GM13977 (cell line): ENCODE measurements at regions not wholly inside any gene's neighbourhood (a gene's known extent, or its start where the extent isn't known, plus 50 kb on each side); places are given as distances from the start of the nearest gene placed in this dataset.
"Not testable (repeated sequence)": the region's sequence is repeated elsewhere in the genome, so short reads cannot be mapped to it uniquely, and the experiment has no call there.

Experiments
- DNase-seq: peaks from one replicate; pipeline ENCODE4 v3.0.0; 2012; ENCODE audit warnings: low spot score
- in situ Hi-C: fragments of 300-500 bp; cut with MboI; formaldehyde crosslinking; loops from one replicate; pipeline ENCODE4 v1.12.0; 2022; ENCODE audit warnings: low sequenced_read_pairs, low pct_unique_long_range_greater_than_20kb, mixed read lengths, inconsistent platforms; ENCODE audit not compliant: unreplicated experiment
- TF ChIP-seq, protein P1 (sequence below): IDR thresholded peaks from 2 replicates; pipeline ENCODE4 v1.5.1; 2012; ENCODE audit warnings: mild to moderate bottlenecking, control low read depth; ENCODE audit not compliant: insufficient read depth; ENCODE audit errors: extremely low read depth, missing control alignments

DNA sequence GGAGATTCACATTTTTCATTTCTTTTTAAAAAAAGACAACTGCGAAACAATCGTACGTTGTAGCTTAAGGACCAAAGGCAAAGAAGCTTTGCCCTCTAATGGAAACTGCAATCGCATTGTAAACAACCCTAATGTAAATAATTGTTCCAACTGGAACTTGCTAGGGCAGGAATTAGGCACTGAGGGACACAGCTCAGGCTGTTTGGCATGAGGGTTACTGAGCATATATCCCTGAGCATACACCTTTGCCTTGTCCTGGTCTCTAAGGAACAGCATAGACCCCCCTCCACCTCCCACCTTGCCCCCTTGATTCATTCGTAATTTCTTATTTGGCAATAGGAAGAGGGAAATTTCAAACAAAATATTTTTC, 396.4 kb downstream of the LNPK start:
- TF ChIP-seq, protein P1, sequence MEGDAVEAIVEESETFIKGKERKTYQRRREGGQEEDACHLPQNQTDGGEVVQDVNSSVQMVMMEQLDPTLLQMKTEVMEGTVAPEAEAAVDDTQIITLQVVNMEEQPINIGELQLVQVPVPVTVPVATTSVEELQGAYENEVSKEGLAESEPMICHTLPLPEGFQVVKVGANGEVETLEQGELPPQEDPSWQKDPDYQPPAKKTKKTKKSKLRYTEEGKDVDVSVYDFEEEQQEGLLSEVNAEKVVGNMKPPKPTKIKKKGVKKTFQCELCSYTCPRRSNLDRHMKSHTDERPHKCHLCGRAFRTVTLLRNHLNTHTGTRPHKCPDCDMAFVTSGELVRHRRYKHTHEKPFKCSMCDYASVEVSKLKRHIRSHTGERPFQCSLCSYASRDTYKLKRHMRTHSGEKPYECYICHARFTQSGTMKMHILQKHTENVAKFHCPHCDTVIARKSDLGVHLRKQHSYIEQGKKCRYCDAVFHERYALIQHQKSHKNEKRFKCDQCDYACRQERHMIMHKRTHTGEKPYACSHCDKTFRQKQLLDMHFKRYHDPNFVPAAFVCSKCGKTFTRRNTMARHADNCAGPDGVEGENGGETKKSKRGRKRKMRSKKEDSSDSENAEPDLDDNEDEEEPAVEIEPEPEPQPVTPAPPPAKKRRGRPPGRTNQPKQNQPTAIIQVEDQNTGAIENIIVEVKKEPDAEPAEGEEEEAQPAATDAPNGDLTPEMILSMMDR: no peak
- in situ Hi-C loops: no loop called here
- DNase-seq: no peak

DNA sequence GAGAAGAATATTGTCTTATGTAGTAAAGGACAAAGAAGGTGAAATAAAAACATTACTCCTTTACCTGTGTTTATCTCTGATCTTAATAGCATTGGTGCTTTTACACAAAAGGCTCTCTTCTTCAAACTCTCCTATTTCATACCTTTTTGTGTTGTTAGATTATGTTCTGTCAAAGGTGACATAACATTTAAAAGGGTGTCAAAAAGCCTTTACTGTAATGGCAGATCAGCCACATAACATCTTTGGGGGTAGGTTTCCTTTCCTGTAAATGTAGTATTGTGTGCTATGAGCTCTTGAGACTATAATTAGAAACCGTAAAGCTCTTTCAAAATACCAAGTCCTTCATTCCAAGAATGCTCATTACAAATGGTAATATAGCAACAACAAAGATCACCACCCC, 400.1 kb downstream of the LNPK start:
- DNase-seq: no peak
- in situ Hi-C loops: no loop called here
- TF ChIP-seq, protein P1: no peak

DNA sequence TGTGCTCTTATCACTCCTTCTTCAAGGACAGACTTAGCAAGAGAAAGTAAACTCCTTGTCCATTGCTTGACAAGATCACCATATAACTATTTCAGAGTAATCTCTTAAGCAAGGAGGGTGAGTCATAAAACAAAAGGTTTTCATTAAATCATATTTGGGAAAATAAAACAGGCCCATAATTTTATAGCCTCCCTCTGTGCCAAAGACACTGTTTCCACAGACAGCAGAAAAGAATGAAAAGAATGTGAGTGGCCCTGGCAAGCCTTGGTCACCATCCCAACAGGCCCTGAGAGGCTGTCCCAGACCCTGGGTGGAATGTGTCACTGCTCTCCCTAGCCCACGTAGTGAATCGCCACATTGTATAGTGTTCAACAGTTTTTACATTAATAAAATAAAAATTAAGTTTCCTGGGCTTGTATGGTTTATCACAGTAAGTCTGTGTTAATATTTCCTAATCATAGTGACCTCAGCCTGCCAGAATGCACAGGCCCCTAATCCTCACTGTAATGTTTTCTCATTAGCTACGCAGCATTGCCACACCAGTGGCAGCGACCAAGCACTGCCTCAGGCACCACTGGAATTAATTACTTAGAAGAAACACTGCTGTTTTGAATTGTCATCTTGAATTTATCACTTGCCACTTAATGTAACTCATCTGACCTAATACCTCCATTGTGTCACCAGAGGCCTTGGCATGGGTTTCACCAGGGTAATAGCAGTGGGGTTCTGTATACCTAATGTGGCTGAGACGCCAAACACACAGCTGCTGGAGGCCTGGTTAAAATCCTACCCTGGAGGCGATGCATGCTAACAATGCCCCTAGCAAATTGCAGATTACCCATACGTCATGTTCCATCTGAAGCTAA, 401.9 kb downstream of the LNPK start:
- TF ChIP-seq, protein P1: no peak
- no peak for DNase-seq
- in situ Hi-C loops: no loop called here

DNA sequence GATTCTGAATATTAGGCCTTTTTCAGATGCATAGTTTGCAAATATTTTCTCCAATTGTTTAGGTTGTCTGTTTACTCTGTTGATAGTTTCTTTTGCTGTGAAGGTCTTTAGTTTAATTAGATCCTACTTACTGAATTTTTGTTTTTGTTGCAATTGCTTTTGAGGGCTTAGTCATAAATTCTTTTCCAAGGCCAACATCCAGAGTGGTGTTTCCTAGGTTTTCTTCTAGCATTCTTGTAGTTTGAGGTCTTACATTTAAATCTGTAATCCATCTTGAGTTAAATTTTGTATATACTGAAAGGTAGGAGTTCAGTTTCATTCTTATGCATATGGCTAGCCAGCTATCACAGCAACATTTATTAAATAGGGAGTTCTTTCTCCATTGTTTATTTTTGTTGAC, 404.8 kb downstream of the LNPK start:
- in situ Hi-C loops: no loop called here
- TF ChIP-seq, protein P1: no peak
- DNase-seq: no peak

DNA sequence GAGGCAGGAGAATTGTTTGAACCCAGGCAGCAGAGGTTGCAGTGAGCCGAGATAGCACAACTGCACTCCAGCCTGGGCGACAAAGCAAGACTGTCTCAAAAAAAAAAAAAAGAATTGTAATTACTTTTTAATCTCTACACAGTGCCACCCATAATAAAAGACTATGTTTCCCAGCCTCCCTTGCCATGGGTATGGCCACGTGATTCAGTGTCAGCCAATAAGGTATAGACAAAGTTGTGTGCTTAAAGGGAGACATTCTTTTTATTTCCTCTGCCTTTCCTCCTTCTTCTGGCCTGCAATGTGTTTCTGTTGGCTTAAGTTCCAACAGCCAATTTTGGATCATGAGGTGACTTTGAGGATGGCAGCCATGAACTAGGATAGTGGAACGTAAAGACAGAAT, 406.9 kb downstream of the LNPK start:
- TF ChIP-seq, protein P1: no peak
- in situ Hi-C loops: no loop called here
- DNase-seq: no peak

DNA sequence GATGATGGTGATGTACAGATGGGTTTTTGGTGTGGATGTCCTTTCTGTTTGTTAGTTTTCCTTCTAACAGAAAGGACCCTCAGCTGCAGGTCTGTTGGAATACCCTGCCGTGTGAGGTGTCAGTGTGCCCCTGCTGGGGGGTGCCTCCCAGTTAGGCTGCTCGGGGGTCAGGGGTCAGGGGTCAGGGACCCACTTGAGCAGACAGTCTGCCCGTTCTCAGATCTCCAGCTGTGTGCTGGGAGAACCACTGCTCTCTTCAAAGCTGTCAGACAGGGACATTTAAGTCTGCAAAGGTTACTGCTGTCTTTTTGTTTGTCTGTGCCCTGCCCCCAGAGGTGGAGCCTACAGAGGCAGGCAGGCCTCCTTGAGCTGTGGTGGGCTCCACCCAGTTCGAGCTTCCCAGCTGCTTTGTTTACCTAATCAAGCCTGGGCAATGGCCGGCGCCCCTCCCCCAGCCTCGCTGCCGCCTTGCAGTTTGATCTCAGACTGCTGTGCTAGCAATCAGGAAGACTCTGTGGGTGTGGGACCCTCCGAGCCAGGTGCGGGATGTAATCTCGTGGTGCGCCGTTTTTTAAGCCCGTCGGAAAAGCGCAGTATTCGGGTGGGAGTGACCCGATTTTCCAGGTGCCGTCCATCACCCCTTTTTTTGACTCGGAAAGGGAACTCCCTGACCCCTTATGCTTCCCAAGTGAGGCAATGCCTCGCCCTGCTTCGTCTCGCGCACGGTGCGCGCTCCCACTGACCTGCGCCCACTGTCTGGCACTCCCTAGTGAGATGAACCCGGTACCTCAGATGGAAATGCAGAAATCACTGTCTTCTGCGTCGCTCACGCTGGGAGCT, 408.2 kb downstream of the LNPK start:
- DNase-seq, in situ Hi-C loops: not testable (repeated sequence)

DNA sequence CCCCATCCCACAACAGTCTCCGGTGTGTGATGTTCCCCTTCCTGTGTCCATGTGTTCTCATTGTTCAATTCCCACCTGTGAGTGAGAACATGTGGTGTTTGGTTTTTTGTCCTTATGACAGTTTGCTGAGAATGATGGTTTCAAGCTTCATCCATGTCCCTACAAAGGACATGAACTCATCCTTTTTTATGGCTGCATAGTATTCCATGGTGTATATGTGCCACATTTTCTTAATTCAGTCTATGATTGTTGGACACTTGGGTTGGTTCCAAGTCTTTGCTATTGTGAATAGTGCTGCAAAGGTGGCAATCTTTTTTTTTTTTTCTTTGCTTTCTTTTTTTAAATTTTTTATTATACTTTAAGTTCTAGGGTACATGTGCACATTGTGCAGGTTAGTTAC, 406.7 kb upstream of the ATP5MC3 start:
- in situ Hi-C loops, DNase-seq: not testable (repeated sequence)
